GM12878 (cell line): ENCODE measurements at regions not wholly inside any gene's neighbourhood (a gene's known extent, or its start where the extent isn't known, plus 50 kb on each side); places are given as distances from the start of the nearest gene placed in this dataset.

ENCODE experiments used
- ATAC-seq: fragments of 200-7000 bp; cut with Tn5 transposase; 3 replicates; pipeline ENCODE4 v1.9.1; 2020; ENCODE audit warnings: mild to moderate bottlenecking, moderate library complexity
- BruUV-seq: library from RNA; stranded (reverse); fragments of 400-500 nt; replicated peaks from 2 replicates; lab custom pipeline; 2021; lab: Mats Ljungman, UMichigan
- CTCF ChIA-PET: fragments of 300-600 bp; sonication (Branson Sonifier 250); formaldehyde crosslinking; extraction: SDS; loops from one replicate; lab custom pipeline; 2021; ENCODE audit warnings: inconsistent platforms; lab: Yijun Ruan, JAX
- POLR2A ChIA-PET: fragments of 350-600 bp; formaldehyde crosslinking; extraction: SDS; loops from one replicate; lab custom pipeline; 2021; ENCODE audit warnings: inconsistent platforms; lab: Charles Lee
- RAD21 ChIA-PET: fragments of 300-600 bp; sonication (Branson Sonifier 250); formaldehyde crosslinking; loops from one replicate; lab custom pipeline; 2023; ENCODE audit warnings: antibody characterized with exemption; ENCODE audit not compliant: unreplicated experiment; lab: Charles Lee
- SMC1A ChIA-PET: fragments of 300-600 bp; sonication (Branson Sonifier 250); formaldehyde crosslinking; loops from one replicate; lab custom pipeline; 2023; ENCODE audit not compliant: unreplicated experiment, uncharacterized antibody; lab: Charles Lee
- DNase-seq: peaks from one replicate; pipeline ENCODE4 v3.0.0-alpha.2; 2011; ENCODE audit warnings: low read depth, low spot score
- FAIRE-seq: peaks from 3 replicates; lab custom pipeline; 2011; peaks lifted over from hg19 to GRCh38; lab: Jason Lieb, UNC
- H2AFZ ChIP-seq: 2 replicates; pipeline ENCODE4 v1.6.0; 2011; ENCODE audit warnings: low read depth, low read length, control low read depth; ENCODE audit not compliant: control insufficient read depth
- H3K27ac ChIP-seq: 2 replicates; pipeline ENCODE4 v1.5.1; 2011; ENCODE audit warnings: control low read depth; ENCODE audit not compliant: control insufficient read depth, insufficient read depth
- H3K27me3 ChIP-seq, 2 experiments: replicated peaks in 1 of 2; 2 replicates each; pipeline versions ENCODE4 v1.6.0 to v1.6.1; 2011; ENCODE audit warnings: low read length in 1 of 2; ENCODE audit not compliant: control insufficient read depth in 2 of 2, insufficient read depth in 2 of 2
- H3K36me3 ChIP-seq, 2 experiments: 2 replicates each; pipeline ENCODE4 v1.5.1; 2011; ENCODE audit warnings: low read length in 1 of 2; ENCODE audit not compliant: control insufficient read depth in 2 of 2, insufficient read depth in 2 of 2
- H3K4me1 ChIP-seq: 2 replicates; pipeline ENCODE4 v1.6.1; 2011; ENCODE audit warnings: mild to moderate bottlenecking, low read length, moderate library complexity, mixed read lengths; ENCODE audit not compliant: control insufficient read depth, insufficient read depth
- H3K4me2 ChIP-seq: 2 replicates; pipeline ENCODE4 v1.6.0; 2011; ENCODE audit warnings: control low read depth; ENCODE audit not compliant: control insufficient read depth, insufficient read depth
- H3K4me3 ChIP-seq: fragments of 200-600 bp; sonication (generic); 2 replicates; pipeline ENCODE4 v1.5.1; 2016
- H3K79me2 ChIP-seq: 2 replicates; pipeline ENCODE4 v1.6.0; 2011; ENCODE audit warnings: low read length; ENCODE audit not compliant: control insufficient read depth, insufficient read depth
- H3K9ac ChIP-seq: 2 replicates; pipeline ENCODE4 v1.8.0; 2011; ENCODE audit warnings: low read length, control low read depth, mixed read lengths; ENCODE audit not compliant: control insufficient read depth, insufficient read depth
- H3K9me3 ChIP-seq: replicated peaks from 3 replicates; pipeline ENCODE4 v1.5.1; 2011; ENCODE audit warnings: mild to moderate bottlenecking, low read length; ENCODE audit not compliant: control insufficient read depth, insufficient read depth
- H4K20me1 ChIP-seq: 2 replicates; pipeline ENCODE4 v1.6.0; 2011; ENCODE audit not compliant: control insufficient read depth, insufficient read depth
- BRCA1 ChIP-seq: IDR thresholded peaks from 2 replicates; pipeline ENCODE4 v1.6.1; 2011; ENCODE audit warnings: low read depth, low read length, improper control_type of control experiment
- E2F8 ChIP-seq: fragments of 450-650 bp; IDR thresholded peaks from 2 replicates; pipeline ENCODE4 v1.6.1; 2018; ENCODE audit warnings: mild to moderate bottlenecking, low read depth, moderate library complexity; ENCODE audit not compliant: partially characterized antibody
- NR2C2 ChIP-seq: IDR thresholded peaks from 2 replicates; pipeline ENCODE4 v1.6.1; 2011; ENCODE audit warnings: borderline replicate concordance, low read depth; ENCODE audit not compliant: control insufficient read depth, insufficient read length
- PKNOX1 ChIP-seq: fragments of 450-650 bp; IDR thresholded peaks from 2 replicates; pipeline ENCODE4 v1.6.1; 2016; ENCODE audit warnings: mild to moderate bottlenecking
- PRDM15 ChIP-seq: fragments of 450-650 bp; formaldehyde crosslinking; IDR thresholded peaks from 2 replicates; pipeline ENCODE4 v1.4.0; 2020; ENCODE audit warnings: mild to moderate bottlenecking, moderate library complexity
- RAD21 ChIP-seq: IDR thresholded peaks from 2 replicates; pipeline ENCODE4 v1.6.1; 2011; ENCODE audit warnings: mild to moderate bottlenecking, low read depth, low read length, moderate library complexity; ENCODE audit not compliant: insufficient read depth
- RUNX3 ChIP-seq: IDR thresholded peaks from 2 replicates; pipeline ENCODE4 v1.6.1; 2012; ENCODE audit warnings: low read length, inconsistent platforms
- TCF7 ChIP-seq: IDR thresholded peaks from 2 replicates; pipeline ENCODE4 v1.6.1; 2014; ENCODE audit warnings: antibody characterized with exemption, borderline replicate concordance
- whole genome bisulfite sequencing: methylation state at CpG from one replicate; pipeline ENCODE4 v1.1.6; 2016; ENCODE audit warnings: low lambda C conversion rate; ENCODE audit not compliant: insufficient replicate concordance, insufficient coverage; ENCODE audit errors: missing lambda C conversion rate; 5-methylcytosine and 5-hydroxymethylcytosine counted together
- in situ Hi-C: fragments of 300-500 bp; cut with MboI; formaldehyde crosslinking; loops from 9 replicates; pipeline ENCODE4 v1.14.3; 2018; ENCODE audit warnings: mixed read lengths
- intact Hi-C: fragments of 100-400 bp; cut with micrococcal nuclease; formaldehyde crosslinking; loops from one replicate; pipeline ENCODE4 v1.14.2; 2022; ENCODE audit not compliant: unreplicated experiment

GRCh38 chr14:45877981-45878380 lies 625.0 kb upstream of the MIS18BP1 start:
- in situ Hi-C loops = no loop called here
- ATAC-seq (no peak), DNase-seq (no peak), FAIRE-seq (no peak)
- Histone ChIP-seq H3K27ac (no peak overlapping the region), H3K4me2 (no peak overlapping the region), H3K4me1 (no peaks in the 10 kb centered on the region), H3K4me3 (no peak overlapping the region), H2AFZ (no peak overlapping the region), H4K20me1 (no peaks in the 10 kb centered on the region), H3K9me3 (no peaks in the 10 kb centered on the region; the same call in 2 of the 3 replicates), H3K27me3 (no peaks in the 10 kb centered on the region), H3K9ac (no peak overlapping the region), H3K79me2 (no peaks in the 10 kb centered on the region), H3K36me3 (no peaks in the 10 kb centered on the region)
- intact Hi-C loops = no loop called here
- ChIA-PET SMC1A (interaction anchor here (0.9 kb wide), 1 partner anchor 213 kb away, joined by 3 read pairs; no protein-coding TSS in a partner anchor), CTCF (no interaction called here), RAD21 (interaction anchor here (1.0 kb wide), 1 partner anchor 14 kb away, joined by 4 read pairs; no protein-coding TSS in a partner anchor), POLR2A (no interaction called here)
- 67% methylated on average over 4 of the region's 4 CpGs for WGBS
- no TSS peak for BruUV-seq
- TF ChIP-seq NR2C2 (no peak), TCF7 (no peak), RAD21 (no peak)

- ChIA-PET POLR2A (interaction anchor here (0.9 to 2.7 kb wide), 4 partner anchors 24 to 140 kb away, joined by 3 to 10 read pairs (median 3); no protein-coding TSS in a partner anchor), SMC1A (interaction anchor here (0.7 to 4.6 kb wide), 33 partner anchors 9 to 411 kb away, joined by 3 to 36 read pairs (median 4); no protein-coding TSS in a partner anchor), CTCF (interaction anchor here (0.6 to 2.8 kb wide), 16 partner anchors 9 to 158 kb away, joined by 3 to 13 read pairs (median 3); no protein-coding TSS in a partner anchor), RAD21 (interaction anchor here (0.8 to 3.7 kb wide), 13 partner anchors 14 to 190 kb away, joined by 3 to 23 read pairs (median 4); no protein-coding TSS in a partner anchor)
- intact Hi-C loops = no loop called here
- ATAC-seq (peak; percentile 54), FAIRE-seq (peak; percentile 27), DNase-seq (peak; percentile 47)
- WGBS = 18% methylated on average over 2 of the region's 2 CpGs
- Histone ChIP-seq H2AFZ (no peak overlapping the region), H3K27ac (peak overlapping the region; percentile 29), H4K20me1 (no peaks in the 10 kb centered on the region), H3K4me3 (no peak overlapping the region), H3K27me3 (no peaks in the 10 kb centered on the region), H3K36me3 (no peaks in the 10 kb centered on the region), H3K9me3 (peaks cover 16% of the 10 kb centered on the region; the same call in 2 of the 3 replicates), H3K79me2 (no peaks in the 10 kb centered on the region; the same call in 1 of the 2 replicates), H3K4me1 (peaks cover 16% of the 10 kb centered on the region), H3K9ac (no peak overlapping the region; the same call in 1 of the 2 replicates), H3K4me2 (peak overlapping the region; percentile 75)
- no TSS peak for BruUV-seq
- in situ Hi-C loops = no loop called here
- TF ChIP-seq PKNOX1 (peak; percentile 71; the same call in 1 of the 2 replicates), PRDM15 (CRISPR knock-in tag) (no peak), BRCA1 (no peak), E2F8 (no peak), RUNX3 (peak; percentile 71)
These were observed 615.9 kb upstream of the MIS18BP1 start for GRCh38 chr14:45868863-45869262.
